ENCODE measurements at regions not wholly inside any gene's neighbourhood (a gene's known extent, or its start where the extent isn't known, plus 50 kb on each side); places are given as distances from the start of the nearest gene placed in this dataset.

DNA sequence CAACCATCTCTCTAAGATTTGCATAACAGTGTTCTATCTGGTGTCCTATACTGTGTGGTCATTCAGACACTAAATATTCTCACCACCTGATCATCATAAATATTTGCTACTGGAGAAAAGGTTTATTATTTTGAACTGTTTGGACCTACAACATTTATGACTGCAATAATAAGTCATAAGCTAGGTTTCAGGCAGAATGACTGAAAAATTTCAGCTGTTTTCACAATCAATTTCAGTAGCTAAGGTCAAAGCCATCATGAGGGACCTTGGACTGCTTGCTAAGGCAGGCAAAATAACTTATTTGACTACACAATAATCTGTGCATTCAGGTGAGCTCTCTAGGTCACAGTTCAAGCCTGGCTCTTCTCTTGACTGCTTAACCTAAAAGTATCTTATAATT lies 425.5 kb upstream of the CDH2 start:
- intact Hi-C loops (cut with DNase I, micrococcal nuclease) = no loop called here
- no peaks in the 10 kb centered on the region for H3K36me3 ChIP-seq (ENCODE audit: low read depth)
- TF ChIP-seq, protein P1, sequence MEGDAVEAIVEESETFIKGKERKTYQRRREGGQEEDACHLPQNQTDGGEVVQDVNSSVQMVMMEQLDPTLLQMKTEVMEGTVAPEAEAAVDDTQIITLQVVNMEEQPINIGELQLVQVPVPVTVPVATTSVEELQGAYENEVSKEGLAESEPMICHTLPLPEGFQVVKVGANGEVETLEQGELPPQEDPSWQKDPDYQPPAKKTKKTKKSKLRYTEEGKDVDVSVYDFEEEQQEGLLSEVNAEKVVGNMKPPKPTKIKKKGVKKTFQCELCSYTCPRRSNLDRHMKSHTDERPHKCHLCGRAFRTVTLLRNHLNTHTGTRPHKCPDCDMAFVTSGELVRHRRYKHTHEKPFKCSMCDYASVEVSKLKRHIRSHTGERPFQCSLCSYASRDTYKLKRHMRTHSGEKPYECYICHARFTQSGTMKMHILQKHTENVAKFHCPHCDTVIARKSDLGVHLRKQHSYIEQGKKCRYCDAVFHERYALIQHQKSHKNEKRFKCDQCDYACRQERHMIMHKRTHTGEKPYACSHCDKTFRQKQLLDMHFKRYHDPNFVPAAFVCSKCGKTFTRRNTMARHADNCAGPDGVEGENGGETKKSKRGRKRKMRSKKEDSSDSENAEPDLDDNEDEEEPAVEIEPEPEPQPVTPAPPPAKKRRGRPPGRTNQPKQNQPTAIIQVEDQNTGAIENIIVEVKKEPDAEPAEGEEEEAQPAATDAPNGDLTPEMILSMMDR (IDR thresholded peaks at IDR 0.05) = no peak
- no peak overlapping the region for H3K4me3 ChIP-seq
- DNase-seq (no peak), ATAC-seq (no peak)
- H3K9me3 ChIP-seq = peaks cover 39% of the 10 kb centered on the region
- H3K4me1 ChIP-seq (ENCODE audit: low read depth) = no peaks in the 10 kb centered on the region

DNA sequence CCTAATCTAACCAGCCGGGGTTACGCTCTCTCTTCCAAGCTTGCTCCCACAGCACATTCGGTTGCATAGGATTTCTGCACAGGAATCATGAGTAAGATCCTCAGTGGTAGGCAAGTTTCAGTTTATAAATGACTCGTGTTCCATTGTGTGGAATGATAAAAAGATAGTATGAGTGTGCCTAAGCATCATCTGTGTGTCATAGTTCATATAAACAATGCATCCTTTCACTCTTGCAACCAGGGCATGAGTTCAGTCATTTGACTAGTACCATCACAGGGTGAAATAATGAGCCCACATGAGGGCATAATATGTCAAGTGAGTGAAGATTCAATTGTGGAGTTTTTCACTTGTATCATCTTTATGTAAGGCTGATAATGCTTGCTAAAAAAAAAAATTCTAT lies 417.1 kb upstream of the CDH2 start:
- no peaks in the 10 kb centered on the region for H3K36me3 ChIP-seq (ENCODE audit: low read depth)
- intact Hi-C loops (cut with DNase I, micrococcal nuclease) = no loop called here
- TF ChIP-seq, protein P1 (IDR thresholded peaks at IDR 0.05) = no peak
- H3K4me1 ChIP-seq (ENCODE audit: low read depth) = no peaks in the 10 kb centered on the region
- no peak for DNase-seq
- H3K4me3 ChIP-seq = no peak overlapping the region
- peaks cover 18% of the 10 kb centered on the region for H3K9me3 ChIP-seq
- ATAC-seq = no peak

DNA sequence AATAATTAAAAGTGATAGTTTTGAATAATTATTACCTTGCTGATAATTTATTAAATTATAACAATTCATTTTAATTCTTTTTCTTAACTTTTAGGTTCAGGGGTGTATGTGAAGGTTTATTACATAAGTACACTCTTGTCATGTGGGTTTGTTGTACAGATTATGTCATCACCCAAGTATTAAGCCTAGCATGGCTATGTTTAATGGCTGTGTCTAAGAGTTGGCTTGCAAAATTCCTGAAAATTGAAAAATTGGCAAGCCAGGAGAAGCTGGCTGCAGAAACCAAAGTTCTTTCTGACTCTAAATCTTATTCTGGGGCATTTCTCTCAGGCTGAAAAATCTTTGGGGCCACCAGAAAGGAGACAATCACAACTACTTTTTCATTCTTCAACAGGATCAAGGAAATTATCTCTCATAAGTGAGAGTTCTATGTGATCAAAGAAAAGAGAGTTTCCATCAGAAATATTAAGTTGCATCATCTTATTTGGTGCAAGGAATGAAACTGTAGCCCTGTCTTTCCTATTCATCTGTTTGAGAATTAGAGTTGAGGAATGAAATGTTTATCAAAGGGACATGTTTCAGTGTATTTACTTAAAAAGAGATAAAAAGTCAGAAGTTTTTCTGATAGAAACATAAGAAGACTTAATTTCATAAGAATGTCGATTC lies 412.1 kb upstream of the CDH2 start:
- TF ChIP-seq, protein P1 (IDR thresholded peaks at IDR 0.05) = no peak
- H3K4me3 ChIP-seq = no peak overlapping the region
- intact Hi-C loops (cut with DNase I, micrococcal nuclease) = no loop called here
- no peaks in the 10 kb centered on the region for H3K4me1 ChIP-seq (ENCODE audit: low read depth)
- H3K9me3 ChIP-seq = peaks cover 9% of the 10 kb centered on the region
- no peak for ATAC-seq
- DNase-seq = no peak
- no peaks in the 10 kb centered on the region for H3K36me3 ChIP-seq (ENCODE audit: low read depth)

DNA sequence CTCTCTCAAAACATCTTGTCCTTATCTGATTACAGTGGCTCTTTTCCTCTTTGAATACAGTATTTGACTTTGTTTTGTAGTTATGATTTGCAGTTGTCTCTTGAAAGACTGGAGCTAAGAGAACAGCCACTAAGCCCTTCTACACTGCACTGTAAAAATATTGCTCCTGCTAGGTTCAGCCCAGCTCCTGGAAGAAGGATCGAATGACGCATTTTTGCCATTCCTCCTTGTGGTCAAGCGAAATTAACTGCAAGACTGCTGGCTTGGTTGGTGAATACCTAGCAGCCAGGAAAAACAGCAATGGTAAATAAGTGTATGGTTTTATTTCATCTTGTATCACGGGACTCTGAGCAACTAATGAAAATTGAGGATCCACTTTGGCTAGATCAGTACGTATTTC lies 407.8 kb upstream of the CDH2 start:
- no peak for ATAC-seq
- no peak for DNase-seq
- intact Hi-C loops (cut with DNase I, micrococcal nuclease) = no loop called here
- TF ChIP-seq, protein P1 (IDR thresholded peaks at IDR 0.05) = no peak
- no peaks in the 10 kb centered on the region for H3K4me1 ChIP-seq (ENCODE audit: low read depth)
- H3K4me3 ChIP-seq = no peak overlapping the region
- peaks cover 5% of the 10 kb centered on the region for H3K9me3 ChIP-seq
- H3K36me3 ChIP-seq (ENCODE audit: low read depth) = no peaks in the 10 kb centered on the region

DNA sequence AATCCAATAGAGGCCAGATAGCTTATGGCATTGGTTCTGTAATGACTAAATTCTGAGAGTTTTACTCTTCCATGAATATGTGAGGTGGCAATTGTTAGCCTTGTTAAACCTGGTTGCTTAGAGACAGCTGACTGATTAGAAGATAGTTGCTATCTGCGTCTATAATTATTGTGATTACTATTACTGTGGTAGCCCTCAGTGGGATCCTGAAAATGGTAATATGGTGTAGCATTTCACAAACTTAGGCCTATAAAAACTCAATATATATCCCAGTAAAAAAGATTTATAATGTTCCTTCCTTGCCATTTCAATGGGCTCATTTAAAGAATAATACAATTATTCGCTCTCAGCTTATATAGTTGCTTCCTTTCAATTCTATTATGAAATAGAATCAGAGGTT lies 405.8 kb upstream of the CDH2 start:
- Histone ChIP-seq H3K4me3 (no peak overlapping the region), H3K36me3 (ENCODE audit: low read depth) (no peaks in the 10 kb centered on the region), H3K4me1 (ENCODE audit: low read depth) (no peaks in the 10 kb centered on the region), H3K9me3 (peaks cover 5% of the 10 kb centered on the region)
- TF ChIP-seq, protein P1 (IDR thresholded peaks at IDR 0.05) = no peak
- intact Hi-C loops (cut with DNase I, micrococcal nuclease) = no loop called here
- DNase-seq = no peak
- no peak for ATAC-seq

Data from mucosa of descending colon (tissue), 3 donors.